Neural progenitor cell (in vitro differentiated cells): ENCODE measurements at regions not wholly inside any gene's neighbourhood (a gene's known extent, or its start where the extent isn't known, plus 50 kb on each side); places are given as distances from the start of the nearest gene placed in this dataset.

Experiments
- CTCF ChIP-seq: fragments of 200-600 bp; sonication (generic); IDR thresholded peaks from 2 replicates; pipeline ENCODE4 v1.5.1; 2017; ENCODE audit warnings: antibody characterized with exemption, mild to moderate bottlenecking
- EZH2 ChIP-seq: fragments of 200-600 bp; sonication (generic); IDR thresholded peaks from 2 replicates; pipeline ENCODE4 v1.6.1; 2017; ENCODE audit warnings: antibody characterized with exemption, mild to moderate bottlenecking, moderate library complexity
- EZH2phosphoT487 ChIP-seq: fragments of 200-600 bp; sonication (generic); IDR thresholded peaks from 2 replicates; pipeline ENCODE4 v1.6.1; 2017; ENCODE audit warnings: antibody characterized with exemption

DNA sequence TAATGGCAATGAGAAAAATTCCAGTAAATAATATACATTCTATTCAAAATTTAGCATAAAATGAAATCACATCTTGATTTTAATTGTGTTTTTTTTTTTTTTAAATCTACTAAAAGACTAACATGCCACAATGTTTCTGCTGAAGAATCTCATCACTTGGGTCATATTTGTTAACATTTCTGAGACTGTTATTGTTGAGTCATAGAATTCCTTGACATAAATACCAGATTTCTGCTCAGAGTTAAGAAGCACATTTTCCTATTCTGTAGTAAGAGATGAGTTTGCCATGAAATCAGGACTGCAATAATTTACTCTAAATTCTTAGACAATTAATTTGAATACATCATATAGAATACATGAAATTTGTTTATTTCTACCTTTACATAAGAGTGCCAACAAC, 154.9 kb upstream of the KYNU start:
- TF ChIP-seq CTCF (no peak), EZH2 (no peak), EZH2phosphoT487 (no peak)
